Endothelial cell of umbilical vein (primary cell): ENCODE measurements at regions not wholly inside any gene's neighbourhood (a gene's known extent, or its start where the extent isn't known, plus 50 kb on each side); places are given as distances from the start of the nearest gene placed in this dataset.

Experiments
- BruUV-seq: library from RNA; stranded (reverse); fragments of 400-500 nt; replicated peaks from 2 replicates; lab custom pipeline; 2021; lab: Mats Ljungman, UMichigan
- CTCF ChIA-PET: fragments of 300-600, 350-600 bp; sonication (Branson Sonifier 250); formaldehyde crosslinking; loops from one replicate; lab custom pipeline; 2021; ENCODE audit warnings: antibody characterized with exemption, inconsistent platforms; lab: Charles Lee
- POLR2A ChIA-PET: fragments of 300-600, 350-600 bp; sonication (Branson Sonifier 250); formaldehyde crosslinking; loops from one replicate; lab custom pipeline; 2021; ENCODE audit warnings: antibody characterized with exemption, inconsistent platforms; lab: Charles Lee
- DNase-seq: peaks from one replicate; pipeline ENCODE4 v3.0.0-alpha.2; 2011; ENCODE audit warnings: low read depth, low spot score
- FAIRE-seq: peaks from 2 replicates; lab custom pipeline; 2011; peaks lifted over from hg19 to GRCh38; lab: Jason Lieb, UNC
- H2AFZ ChIP-seq: 2 replicates; pipeline ENCODE4 v1.6.0; 2012; ENCODE audit warnings: low read depth, low read length, control low read depth, inconsistent platforms
- H3K27ac ChIP-seq: 2 replicates; pipeline ENCODE4 v1.5.1; 2011; ENCODE audit warnings: low read depth, mild to moderate bottlenecking, control low read depth, low read length, moderate library complexity; ENCODE audit not compliant: insufficient read depth
- H3K27me3 ChIP-seq, 2 experiments: 2 replicates each; pipeline versions ENCODE4 v1.6.0 to v1.6.1; 2011; ENCODE audit warnings: low read length in 2 of 2, mixed read lengths in 1 of 2; ENCODE audit not compliant: control insufficient read depth in 2 of 2, insufficient read depth in 2 of 2
- H3K36me3 ChIP-seq, 2 experiments: 2 replicates in 1 of 2; 3 replicates in 1 of 2; pipeline ENCODE4 v1.5.1; 2011; ENCODE audit warnings: low read length in 2 of 2, mild to moderate bottlenecking in 1 of 2, moderate library complexity in 1 of 2; ENCODE audit not compliant: control insufficient read depth in 2 of 2, insufficient read depth in 2 of 2; ENCODE audit errors: extremely low read depth in 1 of 2
- H3K4me1 ChIP-seq: 3 replicates; pipeline ENCODE4 v1.5.1; 2011; ENCODE audit warnings: mild to moderate bottlenecking, low read length; ENCODE audit not compliant: control insufficient read depth, insufficient read depth; ENCODE audit errors: extremely low read depth
- H3K4me2 ChIP-seq: 2 replicates; pipeline ENCODE4 v1.6.1; 2011; ENCODE audit warnings: low read length, control low read depth, mixed read lengths; ENCODE audit not compliant: insufficient read depth
- H3K4me3 ChIP-seq, 3 experiments: fragments of 200-600 bp in 1 of 3; sonication (generic), shearing (Covaris generic) in 1 of 3; replicated peaks in 1 of 3; 2 replicates each; pipeline ENCODE4 v1.5.1; 2011 to 2016; ENCODE audit warnings: control low read depth in 3 of 3, low read length in 3 of 3, mild to moderate bottlenecking in 2 of 3, inconsistent platforms in 1 of 3, low read depth in 1 of 3, moderate library complexity in 1 of 3; ENCODE audit not compliant: insufficient read depth in 1 of 3
- H3K79me2 ChIP-seq: 2 replicates; pipeline ENCODE4 v1.6.0; 2012; ENCODE audit warnings: low read length, inconsistent platforms; ENCODE audit not compliant: control insufficient read depth, insufficient read depth
- H3K9ac ChIP-seq: replicated peaks from 2 replicates; pipeline ENCODE3; 2011; ENCODE audit warnings: low read length, control low read depth; ENCODE audit not compliant: insufficient read depth; ENCODE audit errors: extremely low read depth
- H3K9me1 ChIP-seq: replicated peaks from 3 replicates; pipeline ENCODE4 v1.6.0; 2011; ENCODE audit warnings: mild to moderate bottlenecking, low read length; ENCODE audit not compliant: control insufficient read depth, insufficient read depth; ENCODE audit errors: extremely low read depth
- H3K9me3 ChIP-seq: replicated peaks from 2 replicates; pipeline ENCODE4 v1.5.1; 2012; ENCODE audit warnings: low read length, inconsistent platforms; ENCODE audit not compliant: control insufficient read depth, insufficient read depth
- H4K20me1 ChIP-seq: replicated peaks from 2 replicates; pipeline ENCODE3; 2011; ENCODE audit warnings: mild to moderate bottlenecking, low read length; ENCODE audit not compliant: control insufficient read depth, insufficient read depth; ENCODE audit errors: extremely low read depth
- CTCF ChIP-seq, 2 donors: IDR thresholded peaks; 1 replicate in 1 of 2; 2 replicates in 1 of 2; pipeline ENCODE4 v1.5.1; 2011; ENCODE audit warnings: low read length in 2 of 2, mild to moderate bottlenecking in 2 of 2, moderate library complexity in 2 of 2, control low read depth in 1 of 2, inconsistent platforms in 1 of 2, low read depth in 1 of 2; ENCODE audit not compliant: insufficient read depth in 1 of 2; ENCODE audit errors: extremely low read depth in 1 of 2
- EZH2 ChIP-seq: IDR thresholded peaks from 2 replicates; pipeline ENCODE4 v1.6.1; 2012; ENCODE audit warnings: borderline replicate concordance, low read depth, mild to moderate bottlenecking, moderate library complexity, low read length, inconsistent platforms; ENCODE audit not compliant: severe bottlenecking
- FOS ChIP-seq: IDR thresholded peaks from 2 replicates; pipeline ENCODE4 v1.6.1; 2011; ENCODE audit warnings: mild to moderate bottlenecking, low read length, moderate library complexity, borderline replicate concordance; ENCODE audit not compliant: insufficient read depth
- GATA2 ChIP-seq: IDR thresholded peaks from 2 replicates; pipeline ENCODE4 v1.7.0; 2011; ENCODE audit warnings: low read depth, mild to moderate bottlenecking, moderate library complexity, mixed read lengths, low read length; ENCODE audit not compliant: insufficient read length, insufficient read depth
- JUN ChIP-seq: IDR thresholded peaks from 2 replicates; pipeline ENCODE4 v1.6.1; 2011; ENCODE audit warnings: borderline replicate concordance, low read depth; ENCODE audit not compliant: insufficient read length, insufficient read depth
- MAX ChIP-seq: IDR thresholded peaks from 2 replicates; pipeline ENCODE4 v1.6.1; 2011; ENCODE audit not compliant: insufficient read depth, insufficient read length
- MYC ChIP-seq: IDR thresholded peaks from one replicate; pipeline ENCODE4 v1.6.1; 2011; ENCODE audit warnings: mild to moderate bottlenecking, low read depth, low read length
- POLR2A ChIP-seq: IDR thresholded peaks from 2 replicates; pipeline ENCODE4 v1.6.1; 2012; ENCODE audit warnings: low read depth, mild to moderate bottlenecking, control low read depth, low read length
- POLR2AphosphoS5 ChIP-seq: IDR thresholded peaks from 2 replicates; pipeline ENCODE4 v1.6.1; 2012; ENCODE audit warnings: low read depth, mild to moderate bottlenecking, control low read depth, low read length, moderate library complexity; ENCODE audit not compliant: insufficient read depth
- dilution Hi-C: fragments of 300-500 bp; cut with MboI; formaldehyde crosslinking; loops from one replicate; pipeline ENCODE4 v1.15.0; 2019; ENCODE audit warnings: low sequenced_read_pairs; ENCODE audit not compliant: extremely low pct_ligation_motif_present
- intact Hi-C: fragments of 100-400 bp; cut with micrococcal nuclease; formaldehyde crosslinking; loops from one replicate; pipeline ENCODE4 v1.10.0; 2022

GRCh38 chr1:83808536-83808935 is 190.4 kb downstream of the TTLL7 start:
- dilution Hi-C loops (no loop called here), intact Hi-C loops (no loop called here)
- Histone ChIP-seq H3K27ac (no peak overlapping the region), H3K79me2 (no peaks in the 10 kb centered on the region), H3K9ac (no peak overlapping the region), H3K4me3 (no peak overlapping the region), H3K36me3 (no peaks in the 10 kb centered on the region), H3K4me2 (no peak overlapping the region), H3K9me3 (no peaks in the 10 kb centered on the region), H4K20me1 (no peaks in the 10 kb centered on the region), H3K9me1 (no peaks in the 10 kb centered on the region), H3K27me3 (no peaks in the 10 kb centered on the region), H2AFZ (no peak overlapping the region), H3K4me1 (no peaks in the 10 kb centered on the region)
- no peak for FAIRE-seq
- POLR2A ChIA-PET = no interaction called here
- CTCF ChIA-PET = no interaction called here
- no peak for DNase-seq
- TF ChIP-seq POLR2A (no peak), EZH2 (no peak), JUN (no peak), FOS (no peak), CTCF (IDR thresholded peaks at IDR 0.05; ENCODE audit: extremely low read depth in 1 of 2, insufficient read depth in 1 of 2, low read depth in 1 of 2, low read length in 2 of 2) (no peak), GATA2 (no peak), MYC (no peak), MAX (no peak), POLR2AphosphoS5 (no peak)
- BruUV-seq = no TSS peak
